ENCODE measurements at regions not wholly inside any gene's neighbourhood (a gene's known extent, or its start where the extent isn't known, plus 50 kb on each side); places are given as distances from the start of the nearest gene placed in this dataset.

DNA sequence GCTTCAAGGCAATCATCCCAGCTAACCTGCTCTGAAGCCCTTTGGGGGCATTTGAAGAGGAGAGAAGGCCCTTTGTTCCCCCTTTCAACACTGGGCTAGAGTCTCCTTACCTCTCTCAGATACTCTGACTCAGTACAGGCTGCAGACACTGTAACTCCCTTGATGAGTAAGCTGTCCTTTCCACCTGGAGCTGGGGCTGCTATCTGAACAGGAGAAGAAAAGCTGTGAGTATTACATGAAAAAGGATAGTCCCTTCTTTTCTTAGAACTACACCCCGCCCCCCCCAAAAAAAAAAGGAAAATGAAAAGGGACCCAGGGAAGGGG is 186.6 kb upstream of the PLEKHG7 start:
- TF ChIP-seq, protein P1, sequence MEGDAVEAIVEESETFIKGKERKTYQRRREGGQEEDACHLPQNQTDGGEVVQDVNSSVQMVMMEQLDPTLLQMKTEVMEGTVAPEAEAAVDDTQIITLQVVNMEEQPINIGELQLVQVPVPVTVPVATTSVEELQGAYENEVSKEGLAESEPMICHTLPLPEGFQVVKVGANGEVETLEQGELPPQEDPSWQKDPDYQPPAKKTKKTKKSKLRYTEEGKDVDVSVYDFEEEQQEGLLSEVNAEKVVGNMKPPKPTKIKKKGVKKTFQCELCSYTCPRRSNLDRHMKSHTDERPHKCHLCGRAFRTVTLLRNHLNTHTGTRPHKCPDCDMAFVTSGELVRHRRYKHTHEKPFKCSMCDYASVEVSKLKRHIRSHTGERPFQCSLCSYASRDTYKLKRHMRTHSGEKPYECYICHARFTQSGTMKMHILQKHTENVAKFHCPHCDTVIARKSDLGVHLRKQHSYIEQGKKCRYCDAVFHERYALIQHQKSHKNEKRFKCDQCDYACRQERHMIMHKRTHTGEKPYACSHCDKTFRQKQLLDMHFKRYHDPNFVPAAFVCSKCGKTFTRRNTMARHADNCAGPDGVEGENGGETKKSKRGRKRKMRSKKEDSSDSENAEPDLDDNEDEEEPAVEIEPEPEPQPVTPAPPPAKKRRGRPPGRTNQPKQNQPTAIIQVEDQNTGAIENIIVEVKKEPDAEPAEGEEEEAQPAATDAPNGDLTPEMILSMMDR (IDR thresholded peaks at IDR 0.05; ENCODE audit: unreplicated experiment): no peak
- no peak for DNase-seq (ENCODE audit: low spot score)
- H3K9me3 Mint-ChIP-seq (ENCODE audit: unreplicated experiment): no peaks in the 10 kb centered on the region
- H3K27me3 Mint-ChIP-seq (ENCODE audit: unreplicated experiment): peaks cover 2% of the 10 kb centered on the region
- H3K36me3 Mint-ChIP-seq (ENCODE audit: low read depth, unreplicated experiment): no peaks in the 10 kb centered on the region
- H3K4me1 Mint-ChIP-seq (ENCODE audit: unreplicated experiment): peaks cover 6% of the 10 kb centered on the region
- no peak overlapping the region for H3K4me3 Mint-ChIP-seq (ENCODE audit: unreplicated experiment)
- no peak overlapping the region for H3K27ac Mint-ChIP-seq (ENCODE audit: unreplicated experiment)

DNA sequence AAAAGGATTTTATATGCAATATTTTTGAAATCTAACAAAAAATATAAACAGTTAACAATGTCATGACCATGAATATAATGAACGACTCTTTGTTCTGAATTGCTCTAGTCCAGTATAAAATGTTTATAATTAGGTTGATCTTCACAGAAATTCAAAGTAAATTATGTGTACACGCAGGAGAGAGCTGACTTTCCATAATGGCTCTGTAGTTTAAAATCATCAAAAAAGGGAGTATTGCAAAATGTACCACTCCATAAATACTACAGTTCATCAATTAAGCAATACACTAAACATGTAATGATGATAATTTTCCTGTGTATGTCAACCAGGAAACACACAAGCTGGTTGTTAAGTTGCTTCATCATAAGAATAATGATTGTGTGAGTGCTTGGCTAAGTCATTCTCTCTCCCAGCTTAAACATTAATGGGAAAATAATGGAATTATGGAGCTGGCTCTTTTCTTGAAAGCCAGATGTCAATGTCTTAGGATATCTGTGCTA is 189.5 kb upstream of the PLEKHG7 start:
- H3K9me3 Mint-ChIP-seq (ENCODE audit: unreplicated experiment): no peaks in the 10 kb centered on the region
- H3K27me3 Mint-ChIP-seq (ENCODE audit: unreplicated experiment): peaks cover 2% of the 10 kb centered on the region
- TF ChIP-seq, protein P1 (IDR thresholded peaks at IDR 0.05; ENCODE audit: unreplicated experiment): no peak
- H3K4me3 Mint-ChIP-seq (ENCODE audit: unreplicated experiment): no peak overlapping the region
- no peak for DNase-seq (ENCODE audit: low spot score)
- H3K36me3 Mint-ChIP-seq (ENCODE audit: low read depth, unreplicated experiment): no peaks in the 10 kb centered on the region
- H3K4me1 Mint-ChIP-seq (ENCODE audit: unreplicated experiment): peaks cover 6% of the 10 kb centered on the region
- no peak overlapping the region for H3K27ac Mint-ChIP-seq (ENCODE audit: unreplicated experiment)

DNA sequence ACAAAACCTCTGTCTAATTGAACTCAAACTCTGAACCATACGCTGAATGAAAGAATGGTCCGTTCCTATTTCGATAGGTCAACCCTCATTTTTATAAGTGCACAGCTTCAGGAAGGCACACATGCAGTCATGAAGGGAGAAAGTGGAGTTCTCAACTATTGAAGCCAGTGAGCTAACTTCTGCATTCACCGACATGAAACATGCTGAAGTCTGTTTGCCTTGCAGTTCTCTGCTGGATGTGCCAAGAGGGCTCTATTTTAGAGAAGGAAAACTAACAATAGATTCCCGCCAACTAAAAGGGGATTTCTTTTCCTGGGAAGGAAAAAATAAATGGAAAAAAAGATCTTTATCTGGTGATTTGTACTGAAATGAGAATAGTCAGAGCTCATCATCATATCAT is 191.0 kb upstream of the PLEKHG7 start:
- no peaks in the 10 kb centered on the region for H3K36me3 Mint-ChIP-seq (ENCODE audit: low read depth, unreplicated experiment)
- no peak overlapping the region for H3K4me3 Mint-ChIP-seq (ENCODE audit: unreplicated experiment)
- H3K27me3 Mint-ChIP-seq (ENCODE audit: unreplicated experiment): peaks cover 2% of the 10 kb centered on the region
- no peak overlapping the region for H3K27ac Mint-ChIP-seq (ENCODE audit: unreplicated experiment)
- H3K4me1 Mint-ChIP-seq (ENCODE audit: unreplicated experiment): peaks cover 6% of the 10 kb centered on the region
- TF ChIP-seq, protein P1 (IDR thresholded peaks at IDR 0.05; ENCODE audit: unreplicated experiment): no peak
- no peaks in the 10 kb centered on the region for H3K9me3 Mint-ChIP-seq (ENCODE audit: unreplicated experiment)
- no peak for DNase-seq (ENCODE audit: low spot score)

DNA sequence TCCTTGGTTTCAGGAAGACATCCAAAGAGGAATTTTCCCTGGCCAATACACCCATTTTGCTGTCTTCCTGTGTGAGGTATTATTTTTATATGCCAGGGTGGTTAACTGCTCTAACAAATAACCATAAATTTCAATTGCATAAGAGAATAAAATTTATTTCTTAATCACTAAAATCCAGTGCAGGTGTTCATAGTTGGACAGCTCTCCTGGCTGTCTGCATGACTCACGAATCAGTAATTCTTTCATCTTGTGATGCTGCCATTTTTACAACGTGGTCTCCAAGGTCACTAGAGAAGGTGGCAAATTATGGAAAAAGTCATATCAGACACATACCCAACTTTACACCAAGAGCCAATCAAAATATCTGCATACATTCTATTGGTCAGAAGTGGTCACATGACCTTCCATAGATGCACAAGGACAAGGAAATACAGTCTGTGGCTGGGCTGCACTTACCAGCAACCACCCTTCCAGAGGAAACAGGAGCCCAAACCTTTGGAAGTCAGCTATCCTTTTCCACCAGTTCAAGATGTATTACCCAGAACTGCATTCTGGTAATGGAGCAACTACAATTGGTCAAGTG is 193.5 kb upstream of the PLEKHG7 start:
- Mint-ChIP-seq H3K4me1 (ENCODE audit: unreplicated experiment) (peaks cover 12% of the 10 kb centered on the region), H3K27me3 (ENCODE audit: unreplicated experiment) (no peaks in the 10 kb centered on the region), H3K9me3 (ENCODE audit: unreplicated experiment) (no peaks in the 10 kb centered on the region), H3K36me3 (ENCODE audit: low read depth, unreplicated experiment) (no peaks in the 10 kb centered on the region), H3K4me3 (ENCODE audit: unreplicated experiment) (no peak overlapping the region), H3K27ac (ENCODE audit: unreplicated experiment) (no peak overlapping the region)
- DNase-seq (ENCODE audit: low spot score): no peak
- TF ChIP-seq, protein P1 (IDR thresholded peaks at IDR 0.05; ENCODE audit: unreplicated experiment): no peak

DNA sequence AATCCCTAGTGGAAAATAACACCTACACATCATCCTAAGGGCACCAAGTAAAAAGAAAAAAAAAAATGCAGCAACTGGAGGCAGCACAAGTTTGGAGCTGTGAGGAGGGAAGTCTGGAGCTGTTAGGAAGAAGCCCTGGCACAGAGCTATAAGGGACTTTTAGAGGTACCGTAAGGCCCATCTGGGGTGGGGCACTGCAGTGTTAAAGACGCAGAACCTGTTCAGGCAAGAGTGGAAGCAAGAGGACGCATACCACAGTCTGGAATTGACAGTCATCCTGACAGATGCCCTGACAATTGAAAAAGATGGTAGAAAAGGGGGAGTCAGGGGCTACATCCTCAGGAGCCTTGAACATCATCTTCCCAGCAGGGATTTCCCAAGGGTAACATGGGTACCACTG is 195.9 kb upstream of the PLEKHG7 start:
- H3K4me3 Mint-ChIP-seq (ENCODE audit: unreplicated experiment): no peak overlapping the region
- H3K27me3 Mint-ChIP-seq (ENCODE audit: unreplicated experiment): no peaks in the 10 kb centered on the region
- H3K4me1 Mint-ChIP-seq (ENCODE audit: unreplicated experiment): peaks cover 12% of the 10 kb centered on the region
- TF ChIP-seq, protein P1 (IDR thresholded peaks at IDR 0.05; ENCODE audit: unreplicated experiment): no peak
- no peak for DNase-seq (ENCODE audit: low spot score)
- no peaks in the 10 kb centered on the region for H3K9me3 Mint-ChIP-seq (ENCODE audit: unreplicated experiment)
- no peaks in the 10 kb centered on the region for H3K36me3 Mint-ChIP-seq (ENCODE audit: low read depth, unreplicated experiment)
- no peak overlapping the region for H3K27ac Mint-ChIP-seq (ENCODE audit: unreplicated experiment)
